Lower leg skin (tissue), 4 donors: ENCODE measurements at regions not wholly inside any gene's neighbourhood (a gene's known extent, or its start where the extent isn't known, plus 50 kb on each side); places are given as distances from the start of the nearest gene placed in this dataset.

ENCODE experiments used
- DNase-seq, 2 donors: peaks; one replicate each; pipeline ENCODE4 v3.0.0-alpha.2; 2019; ENCODE audit warnings: low spot score in 2 of 2
- H3K4me3 ChIP-seq: fragments of 200-600 bp; sonication (generic); 2 replicates; pipeline ENCODE4 v1.5.1; 2017; ENCODE audit warnings: mild to moderate bottlenecking, low read depth; ENCODE audit not compliant: poor library complexity, severe bottlenecking
- CTCF ChIP-seq, 3 donors: fragments of 450-650 bp; IDR thresholded peaks; one replicate each; pipeline ENCODE4 v1.5.1; 2016; ENCODE audit warnings: antibody characterized with exemption in 3 of 3, mild to moderate bottlenecking in 3 of 3, moderate library complexity in 2 of 3
- POLR2A ChIP-seq, 2 donors: fragments of 450-650 bp; IDR thresholded peaks; one replicate each; pipeline ENCODE4 v1.6.1; 2016 to 2017; ENCODE audit warnings: antibody characterized with exemption in 2 of 2, mild to moderate bottlenecking in 1 of 2, moderate library complexity in 1 of 2
- intact Hi-C: fragments of 100-400 bp; cut with DNase I; formaldehyde crosslinking; loops from one replicate; pipeline ENCODE4 v1.15.0; 2023; ENCODE audit warnings: low total_unique reads

- intact Hi-C loops = no loop called here
- no peak for DNase-seq
- no peak overlapping the region for H3K4me3 ChIP-seq
- no peak for TF ChIP-seq CTCF (IDR thresholded peaks at IDR 0.05)
- TF ChIP-seq POLR2A (IDR thresholded peaks at IDR 0.05) = no peak
These were observed 51.1 kb upstream of the KCNK2 start for GRCh38 chr1:215031392-215031791.
